ENCODE measurements at regions not wholly inside any gene's neighbourhood (a gene's known extent, or its start where the extent isn't known, plus 50 kb on each side); places are given as distances from the start of the nearest gene placed in this dataset.
A peak's percentile ranks its signal among the peaks of the same experiment; 100 is the strongest.

GRCh38 chr3:40850861-40851260 is 326.1 kb downstream of the ZNF621 start:
- no peak overlapping the region for H3K27ac ChIP-seq (ENCODE audit: low read length)
- H3K4me3 ChIP-seq (ENCODE audit: low read depth in 1 of 2, low read length in 2 of 2): no peak overlapping the region
- no peak overlapping the region for H3K9ac ChIP-seq (ENCODE audit: low read depth, low read length)
- DNase-seq (peak; percentile 8), ATAC-seq (ENCODE audit: insufficient read depth, low read depth) (no peak)
- no peaks in the 10 kb centered on the region for H3K27me3 ChIP-seq (ENCODE audit: insufficient read depth, low read length, poor library complexity)
- H3K79me2 ChIP-seq (ENCODE audit: insufficient read depth, low read length): no peaks in the 10 kb centered on the region
- H3K4me2 ChIP-seq (ENCODE audit: insufficient read depth, low read length): no peak overlapping the region
- no peak overlapping the region for H2AFZ ChIP-seq (ENCODE audit: low read depth, low read length)
- H3K9me3 ChIP-seq (ENCODE audit: insufficient read depth, low read length, severe bottlenecking): no peaks in the 10 kb centered on the region
- no peaks in the 10 kb centered on the region for H3K36me3 ChIP-seq (ENCODE audit: insufficient read depth, low read length)
- TF ChIP-seq EZH2 (IDR thresholded peaks at IDR 0.05; ENCODE audit: borderline replicate concordance, low read depth, low read length, severe bottlenecking) (no peak), CTCF (IDR thresholded peaks at IDR 0.05; ENCODE audit: borderline replicate concordance, extremely low read depth, low read length, poor library complexity, severe bottlenecking) (no peak)
- no peaks in the 10 kb centered on the region for H3K4me1 ChIP-seq (ENCODE audit: insufficient read depth, low read length)
- no peaks in the 10 kb centered on the region for H4K20me1 ChIP-seq (ENCODE audit: insufficient read depth, low read length)

GRCh38 chr3:40851836-40852235 is 327.1 kb downstream of the ZNF621 start:
- Histone ChIP-seq H4K20me1 (ENCODE audit: insufficient read depth, low read length) (no peaks in the 10 kb centered on the region), H3K4me1 (ENCODE audit: insufficient read depth, low read length) (no peaks in the 10 kb centered on the region), H3K4me3 (ENCODE audit: low read depth in 1 of 2, low read length in 2 of 2) (no peak overlapping the region), H3K36me3 (ENCODE audit: insufficient read depth, low read length) (no peaks in the 10 kb centered on the region), H3K27me3 (ENCODE audit: insufficient read depth, low read length, poor library complexity) (no peaks in the 10 kb centered on the region), H3K27ac (ENCODE audit: low read length) (no peak overlapping the region), H2AFZ (ENCODE audit: low read depth, low read length) (no peak overlapping the region), H3K4me2 (ENCODE audit: insufficient read depth, low read length) (no peak overlapping the region), H3K9ac (ENCODE audit: low read depth, low read length) (no peak overlapping the region), H3K79me2 (ENCODE audit: insufficient read depth, low read length) (no peaks in the 10 kb centered on the region), H3K9me3 (ENCODE audit: insufficient read depth, low read length, severe bottlenecking) (no peaks in the 10 kb centered on the region)
- ATAC-seq (ENCODE audit: insufficient read depth, low read depth): no peak
- no peak for DNase-seq
- no peak for TF ChIP-seq CTCF (IDR thresholded peaks at IDR 0.05; ENCODE audit: borderline replicate concordance, extremely low read depth, low read length, poor library complexity, severe bottlenecking)
- TF ChIP-seq EZH2 (IDR thresholded peaks at IDR 0.05; ENCODE audit: borderline replicate concordance, low read depth, low read length, severe bottlenecking): no peak

- Histone ChIP-seq H3K9ac (ENCODE audit: low read depth, low read length) (no peak overlapping the region), H3K4me3 (ENCODE audit: low read depth in 1 of 2, low read length in 2 of 2) (no peak overlapping the region), H4K20me1 (ENCODE audit: insufficient read depth, low read length) (no peaks in the 10 kb centered on the region), H3K27me3 (ENCODE audit: insufficient read depth, low read length, poor library complexity) (no peaks in the 10 kb centered on the region), H3K4me2 (ENCODE audit: insufficient read depth, low read length) (no peak overlapping the region), H3K9me3 (ENCODE audit: insufficient read depth, low read length, severe bottlenecking) (no peaks in the 10 kb centered on the region), H3K27ac (ENCODE audit: low read length) (no peak overlapping the region), H3K36me3 (ENCODE audit: insufficient read depth, low read length) (no peaks in the 10 kb centered on the region), H3K4me1 (ENCODE audit: insufficient read depth, low read length) (no peaks in the 10 kb centered on the region), H2AFZ (ENCODE audit: low read depth, low read length) (no peak overlapping the region), H3K79me2 (ENCODE audit: insufficient read depth, low read length) (no peaks in the 10 kb centered on the region)
- TF ChIP-seq CTCF (IDR thresholded peaks at IDR 0.05; ENCODE audit: borderline replicate concordance, extremely low read depth, low read length, poor library complexity, severe bottlenecking) (no peak), EZH2 (IDR thresholded peaks at IDR 0.05; ENCODE audit: borderline replicate concordance, low read depth, low read length, severe bottlenecking) (no peak)
- DNase-seq (no peak), ATAC-seq (ENCODE audit: insufficient read depth, low read depth) (no peak)
These were observed 328.0 kb downstream of the ZNF621 start for GRCh38 chr3:40852712-40853111.

- DNase-seq (no peak), ATAC-seq (ENCODE audit: insufficient read depth, low read depth) (no peak)
- no peak overlapping the region for H3K9ac ChIP-seq (ENCODE audit: low read depth, low read length)
- H3K4me3 ChIP-seq (ENCODE audit: low read depth in 1 of 2, low read length in 2 of 2): no peak overlapping the region
- H2AFZ ChIP-seq (ENCODE audit: low read depth, low read length): no peak overlapping the region
- TF ChIP-seq CTCF (IDR thresholded peaks at IDR 0.05; ENCODE audit: borderline replicate concordance, extremely low read depth, low read length, poor library complexity, severe bottlenecking) (no peak), EZH2 (IDR thresholded peaks at IDR 0.05; ENCODE audit: borderline replicate concordance, low read depth, low read length, severe bottlenecking) (no peak)
- H3K27me3 ChIP-seq (ENCODE audit: insufficient read depth, low read length, poor library complexity): no peaks in the 10 kb centered on the region
- H3K4me2 ChIP-seq (ENCODE audit: insufficient read depth, low read length): no peak overlapping the region
- H3K79me2 ChIP-seq (ENCODE audit: insufficient read depth, low read length): no peaks in the 10 kb centered on the region
- no peaks in the 10 kb centered on the region for H3K36me3 ChIP-seq (ENCODE audit: insufficient read depth, low read length)
- H3K27ac ChIP-seq (ENCODE audit: low read length): no peak overlapping the region
- H3K4me1 ChIP-seq (ENCODE audit: insufficient read depth, low read length): no peaks in the 10 kb centered on the region
- no peaks in the 10 kb centered on the region for H4K20me1 ChIP-seq (ENCODE audit: insufficient read depth, low read length)
- no peaks in the 10 kb centered on the region for H3K9me3 ChIP-seq (ENCODE audit: insufficient read depth, low read length, severe bottlenecking)
These were observed 328.7 kb downstream of the ZNF621 start for GRCh38 chr3:40853474-40853873.

Measured in DND-41 (cell line).